B cell (primary cell): ENCODE measurements at regions not wholly inside any gene's neighbourhood (a gene's known extent, or its start where the extent isn't known, plus 50 kb on each side); places are given as distances from the start of the nearest gene placed in this dataset.

Source experiments
- EZH2 ChIP-seq: IDR thresholded peaks from 2 replicates; pipeline ENCODE4 v1.6.1; 2012; ENCODE audit warnings: borderline replicate concordance, low read depth, mild to moderate bottlenecking, moderate library complexity, low read length; ENCODE audit not compliant: insufficient read depth, poor library complexity, severe bottlenecking
- TF ChIP-seq, protein P1 (sequence below): fragments of 200-600 bp; IDR thresholded peaks from one replicate; pipeline ENCODE4 v1.8.0; 2022; ENCODE audit warnings: antibody characterized with exemption, mild to moderate bottlenecking

DNA sequence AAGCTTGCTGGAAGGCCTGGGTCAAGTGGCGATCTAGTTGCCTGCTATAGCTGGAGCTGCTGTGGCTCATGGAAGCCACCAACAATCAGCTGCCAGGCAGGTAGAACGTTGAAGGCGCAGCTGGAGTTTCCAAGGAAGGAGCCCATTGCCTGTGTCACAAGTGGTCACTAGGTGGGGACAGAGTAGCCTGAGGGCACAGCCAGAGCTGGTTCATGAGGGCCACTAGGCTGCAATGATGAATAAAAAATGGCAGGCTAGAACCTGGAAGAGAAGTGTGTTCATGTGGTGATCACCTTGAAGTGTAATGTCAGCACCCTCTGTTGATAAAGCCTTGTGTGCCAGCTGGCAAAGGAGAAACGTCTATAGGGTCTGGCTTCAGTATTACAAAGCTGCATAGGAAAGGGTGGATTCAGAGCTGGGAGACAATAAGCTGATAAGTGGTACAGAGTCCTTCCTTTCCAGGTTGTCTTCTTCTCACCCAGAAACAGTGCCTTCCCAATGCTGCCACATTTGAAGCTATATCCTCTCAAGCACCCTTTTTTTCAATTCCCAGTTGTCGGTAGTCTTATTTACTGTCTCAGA, 165.8 kb downstream of the EMP1 start:
- TF ChIP-seq, protein P1, sequence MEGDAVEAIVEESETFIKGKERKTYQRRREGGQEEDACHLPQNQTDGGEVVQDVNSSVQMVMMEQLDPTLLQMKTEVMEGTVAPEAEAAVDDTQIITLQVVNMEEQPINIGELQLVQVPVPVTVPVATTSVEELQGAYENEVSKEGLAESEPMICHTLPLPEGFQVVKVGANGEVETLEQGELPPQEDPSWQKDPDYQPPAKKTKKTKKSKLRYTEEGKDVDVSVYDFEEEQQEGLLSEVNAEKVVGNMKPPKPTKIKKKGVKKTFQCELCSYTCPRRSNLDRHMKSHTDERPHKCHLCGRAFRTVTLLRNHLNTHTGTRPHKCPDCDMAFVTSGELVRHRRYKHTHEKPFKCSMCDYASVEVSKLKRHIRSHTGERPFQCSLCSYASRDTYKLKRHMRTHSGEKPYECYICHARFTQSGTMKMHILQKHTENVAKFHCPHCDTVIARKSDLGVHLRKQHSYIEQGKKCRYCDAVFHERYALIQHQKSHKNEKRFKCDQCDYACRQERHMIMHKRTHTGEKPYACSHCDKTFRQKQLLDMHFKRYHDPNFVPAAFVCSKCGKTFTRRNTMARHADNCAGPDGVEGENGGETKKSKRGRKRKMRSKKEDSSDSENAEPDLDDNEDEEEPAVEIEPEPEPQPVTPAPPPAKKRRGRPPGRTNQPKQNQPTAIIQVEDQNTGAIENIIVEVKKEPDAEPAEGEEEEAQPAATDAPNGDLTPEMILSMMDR = peak; percentile 90
- no peak for TF ChIP-seq EZH2
